ENCODE measurements at regions not wholly inside any gene's neighbourhood (a gene's known extent, or its start where the extent isn't known, plus 50 kb on each side); places are given as distances from the start of the nearest gene placed in this dataset.

GRCh38 chr4:176565049-176565448, 227.7 kb downstream of the VEGFC start:
- POLR2A ChIA-PET, result no interaction called here
- Histone ChIP-seq H3K4me1 (ENCODE audit: control insufficient read depth, insufficient read depth, low read length) (no peaks in the 10 kb centered on the region), H3K4me3 (ENCODE audit: low read depth in 2 of 2, low read length in 2 of 2) (no peak overlapping the region), H3K27me3 (ENCODE audit: control insufficient read depth, insufficient read depth, low read length) (no peaks in the 10 kb centered on the region), H3K36me3 (ENCODE audit: control insufficient read depth, insufficient read depth, low read length) (no peaks in the 10 kb centered on the region), H3K27ac (ENCODE audit: low read length) (no peak overlapping the region), H3K9me3 (ENCODE audit: control insufficient read depth, insufficient read depth, low read depth, low read length) (no peaks in the 10 kb centered on the region)
- CTCF ChIA-PET, result no interaction called here
- intact Hi-C loops (cut with micrococcal nuclease; ENCODE audit: unreplicated experiment) (loop anchor here (10.0 kb wide), 2 partner anchors 220 to 480 kb away; no protein-coding TSS in a partner anchor), in situ Hi-C loops (cut with HindIII; ENCODE audit: low pct_unique_long_range_greater_than_20kb, low sequenced_read_pairs) (no loop called here)
- ATAC-seq, result no peak
- TF ChIP-seq TCF7L2 (IDR thresholded peaks at IDR 0.05; ENCODE audit: low read depth, low read length), result no peak
- TF ChIP-seq POLR2AphosphoS5 (IDR thresholded peaks at IDR 0.05; ENCODE audit: low read depth, low read length), result no peak
- TF ChIP-seq REST (IDR thresholded peaks at IDR 0.05; ENCODE audit: insufficient read depth in 1 of 2, low read depth in 2 of 2, low read length in 1 of 2), result no peak
- no peak for TF ChIP-seq CTCF (IDR thresholded peaks at IDR 0.05)
- TF ChIP-seq SIN3A (IDR thresholded peaks at IDR 0.05; ENCODE audit: borderline replicate concordance, insufficient read depth, low read depth, low read length), result no peak
- DNase-seq (ENCODE audit: low read depth, low spot score), result no peak
- no TSS peak for BruUV-seq (replicated peaks)

GRCh38 chr4:176566769-176567168, 226.0 kb downstream of the VEGFC start:
- no peak for ATAC-seq
- H3K4me3 ChIP-seq (ENCODE audit: low read depth in 2 of 2, low read length in 2 of 2), result no peak overlapping the region
- ChIA-PET POLR2A (no interaction called here), CTCF (no interaction called here)
- no peaks in the 10 kb centered on the region for H3K27me3 ChIP-seq (ENCODE audit: control insufficient read depth, insufficient read depth, low read length)
- TF ChIP-seq TCF7L2 (IDR thresholded peaks at IDR 0.05; ENCODE audit: low read depth, low read length) (no peak), REST (IDR thresholded peaks at IDR 0.05; ENCODE audit: insufficient read depth in 1 of 2, low read depth in 2 of 2, low read length in 1 of 2) (no peak), CTCF (IDR thresholded peaks at IDR 0.05) (no peak), POLR2AphosphoS5 (IDR thresholded peaks at IDR 0.05; ENCODE audit: low read depth, low read length) (no peak), SIN3A (IDR thresholded peaks at IDR 0.05; ENCODE audit: borderline replicate concordance, insufficient read depth, low read depth, low read length) (no peak)
- in situ Hi-C loops (cut with HindIII; ENCODE audit: low pct_unique_long_range_greater_than_20kb, low sequenced_read_pairs), result no loop called here
- BruUV-seq (replicated peaks), result no TSS peak
- H3K9me3 ChIP-seq (ENCODE audit: control insufficient read depth, insufficient read depth, low read depth, low read length), result no peaks in the 10 kb centered on the region
- H3K27ac ChIP-seq (ENCODE audit: low read length), result no peak overlapping the region
- no peak for DNase-seq (ENCODE audit: low read depth, low spot score)
- H3K36me3 ChIP-seq (ENCODE audit: control insufficient read depth, insufficient read depth, low read length), result no peaks in the 10 kb centered on the region
- intact Hi-C loops (cut with micrococcal nuclease; ENCODE audit: unreplicated experiment), result loop anchor here (10.0 kb wide), 2 partner anchors 218 to 478 kb away; no protein-coding TSS in a partner anchor
- H3K4me1 ChIP-seq (ENCODE audit: control insufficient read depth, insufficient read depth, low read length), result no peaks in the 10 kb centered on the region

Data from Panc1 (cell line).